ENCODE measurements at regions not wholly inside any gene's neighbourhood (a gene's known extent, or its start where the extent isn't known, plus 50 kb on each side); places are given as distances from the start of the nearest gene placed in this dataset.

DNA sequence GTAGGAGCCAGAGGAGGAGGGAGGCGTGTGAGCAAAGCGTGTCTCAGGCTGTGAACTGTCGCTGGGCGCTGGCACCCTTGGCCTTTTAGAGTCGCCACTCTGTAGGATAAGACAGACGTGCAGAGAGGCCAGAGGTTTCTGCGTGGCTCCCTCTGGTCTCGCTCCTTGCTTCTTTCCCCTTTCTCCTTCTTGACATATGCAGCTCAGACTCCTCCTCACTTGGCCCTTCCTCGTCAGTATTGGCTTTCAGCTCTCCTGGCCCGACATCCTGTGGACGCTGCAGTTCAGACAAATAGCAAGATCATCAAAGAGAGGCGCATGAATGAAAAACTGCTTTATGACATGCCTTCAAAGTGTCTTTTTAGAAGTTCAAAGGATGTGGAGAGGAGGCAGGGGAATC is 116.8 kb upstream of the SPRY4 start:
- no peaks in the 10 kb centered on the region for H4K20me1 ChIP-seq (ENCODE audit: insufficient read depth, low read length)
- ATAC-seq, result no peak
- 78% methylated on average over 12 of the region's 12 CpGs for WGBS (ENCODE audit: low lambda C conversion rate)
- TF ChIP-seq CENPT (CRISPR knock-in tag; IDR thresholded peaks at IDR 0.05; ENCODE audit: low read depth) (no peak), ZNF382 (CRISPR knock-in tag; IDR thresholded peaks at IDR 0.05; ENCODE audit: borderline replicate concordance) (no peak), CEBPG (CRISPR knock-in tag; IDR thresholded peaks at IDR 0.05) (no peak)
- H2AFZ ChIP-seq (ENCODE audit: low read length), result no peak overlapping the region
- no peak overlapping the region for H3K4me3 ChIP-seq (replicated peaks in 1 of 3; ENCODE audit: insufficient read depth in 1 of 3, low read depth in 2 of 3, low read length in 3 of 3)
- ChIA-PET POLR2A (no interaction called here), CTCF (ENCODE audit: low intra/inter-chr PET ratio, low total read pairs) (no interaction called here)
- H3K27ac ChIP-seq (ENCODE audit: extremely low read length, insufficient read depth, low read length), result no peak overlapping the region
- H3K9ac ChIP-seq (ENCODE audit: insufficient read depth, low read depth, low read length), result no peak overlapping the region
- no peaks in the 10 kb centered on the region for H3K27me3 ChIP-seq (ENCODE audit: control insufficient read depth in 1 of 2, insufficient read depth in 2 of 2, low read length in 2 of 2)
- H3K36me3 ChIP-seq (replicated peaks in 1 of 2; ENCODE audit: control insufficient read depth in 1 of 2, insufficient read depth in 2 of 2, low read length in 2 of 2), result no peaks in the 10 kb centered on the region
- FAIRE-seq, result no peak
- H3K4me1 ChIP-seq (ENCODE audit: insufficient read depth, low read length), result peaks cover 44% of the 10 kb centered on the region
- intact Hi-C loops (cut with micrococcal nuclease; ENCODE audit: unreplicated experiment), result no loop called here
- H3K9me3 ChIP-seq (ENCODE audit: low read length), result no peaks in the 10 kb centered on the region
- in situ Hi-C loops (cut with HindIII; ENCODE audit: extremely low pct_ligation_motif_present, low pct_unique_long_range_greater_than_20kb), result no loop called here
- DNase-seq (ENCODE audit: low spot score), result no peak
- H3K4me2 ChIP-seq (ENCODE audit: low read depth, low read length), result no peak overlapping the region; the same call in 1 of the 2 replicates
- no TSS peak for BruUV-seq (replicated peaks)
- H3K79me2 ChIP-seq (ENCODE audit: insufficient read depth, low read length), result no peaks in the 10 kb centered on the region

DNA sequence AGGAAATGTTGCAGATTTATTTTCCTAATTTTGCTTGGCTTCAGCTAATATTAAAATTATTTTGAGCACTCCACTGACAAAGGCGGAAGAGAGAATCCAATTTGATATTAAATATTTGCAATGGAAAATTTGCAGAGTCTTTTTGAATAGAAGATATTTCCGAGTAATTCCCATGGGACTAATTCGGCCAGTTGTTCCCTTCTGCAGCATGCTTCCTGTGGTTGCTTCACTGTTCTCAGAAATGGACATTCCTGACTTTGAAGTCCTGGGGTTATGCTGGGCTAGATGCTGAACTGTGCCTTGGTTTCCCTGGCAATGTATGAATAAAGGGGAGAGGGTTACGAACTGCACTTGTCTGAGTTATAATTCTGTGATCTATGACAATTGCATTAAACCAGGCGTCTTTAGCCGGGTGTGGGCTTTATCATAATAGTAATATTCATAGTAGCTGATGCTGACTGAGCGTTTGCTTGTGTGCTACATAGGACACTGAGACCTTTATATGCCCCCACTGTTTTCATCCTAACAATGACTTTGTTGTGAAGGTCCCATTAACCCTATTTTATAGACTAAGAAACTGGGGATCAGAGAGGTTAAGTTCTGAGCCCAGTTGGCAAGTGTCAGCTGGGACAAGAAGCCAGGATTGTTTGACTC is 114.5 kb upstream of the SPRY4 start:
- Histone ChIP-seq H3K4me3 (replicated peaks in 1 of 3; ENCODE audit: insufficient read depth in 1 of 3, low read depth in 2 of 3, low read length in 3 of 3) (no peak overlapping the region), H3K27me3 (ENCODE audit: control insufficient read depth in 1 of 2, insufficient read depth in 2 of 2, low read length in 2 of 2) (no peaks in the 10 kb centered on the region), H4K20me1 (ENCODE audit: insufficient read depth, low read length) (no peaks in the 10 kb centered on the region), H3K4me2 (ENCODE audit: low read depth, low read length) (no peak overlapping the region), H3K79me2 (ENCODE audit: insufficient read depth, low read length) (no peaks in the 10 kb centered on the region), H3K27ac (ENCODE audit: extremely low read length, insufficient read depth, low read length) (no peak overlapping the region), H3K4me1 (ENCODE audit: insufficient read depth, low read length) (peaks cover 32% of the 10 kb centered on the region), H2AFZ (ENCODE audit: low read length) (no peak overlapping the region), H3K36me3 (replicated peaks in 1 of 2; ENCODE audit: control insufficient read depth in 1 of 2, insufficient read depth in 2 of 2, low read length in 2 of 2) (no peaks in the 10 kb centered on the region), H3K9me3 (ENCODE audit: low read length) (no peaks in the 10 kb centered on the region), H3K9ac (ENCODE audit: insufficient read depth, low read depth, low read length) (no peak overlapping the region)
- DNase-seq (ENCODE audit: low spot score) (no peak), FAIRE-seq (no peak), ATAC-seq (no peak)
- in situ Hi-C loops (cut with HindIII; ENCODE audit: extremely low pct_ligation_motif_present, low pct_unique_long_range_greater_than_20kb), result no loop called here
- ChIA-PET POLR2A (no interaction called here), CTCF (ENCODE audit: low intra/inter-chr PET ratio, low total read pairs) (no interaction called here)
- TF ChIP-seq ZNF30 (CRISPR knock-in tag; IDR thresholded peaks at IDR 0.05), result no peak
- TF ChIP-seq MAFF (IDR thresholded peaks at IDR 0.05; ENCODE audit: low read depth, low read length), result no peak
- TF ChIP-seq HDAC1 (CRISPR knock-in tag; IDR thresholded peaks at IDR 0.05), result no peak
- TF ChIP-seq TCF7 (IDR thresholded peaks at IDR 0.05; ENCODE audit: low read depth), result no peak
- TF ChIP-seq ZNF17 (CRISPR knock-in tag; IDR thresholded peaks at IDR 0.05), result no peak
- no peak for TF ChIP-seq POLR2G (IDR thresholded peaks at IDR 0.05; ENCODE audit: low read depth, low read length)
- 91% methylated on average over 7 of the region's 7 CpGs for WGBS (ENCODE audit: low lambda C conversion rate)
- BruUV-seq (replicated peaks), result no TSS peak
- intact Hi-C loops (cut with micrococcal nuclease; ENCODE audit: unreplicated experiment), result no loop called here
